Hematopoietic multipotent progenitor cell treated with erythropoietin and hydrocortisone succinate and interleukin-3 and kit ligand, for 6 days (in vitro differentiated cells): ENCODE measurements at regions not wholly inside any gene's neighbourhood (a gene's known extent, or its start where the extent isn't known, plus 50 kb on each side); places are given as distances from the start of the nearest gene placed in this dataset.

Experiments used
- DNase-seq: peaks from one replicate; pipeline ENCODE4 v3.0.0-alpha.2; 2015

GRCh38 chr2:48851161-48851560, 95.6 kb upstream of the LHCGR start:
- no peak for DNase-seq

GRCh38 chr2:48849770-48850169, 94.2 kb upstream of the LHCGR start:
- no peak for DNase-seq

GRCh38 chr2:48845684-48846083, 90.2 kb upstream of the LHCGR start:
- no peak for DNase-seq

GRCh38 chr2:48844417-48845155, 89.1 kb upstream of the LHCGR start:
- DNase-seq: peak; percentile 42

GRCh38 chr2:48841126-48841525, 85.6 kb upstream of the LHCGR start:
- no peak for DNase-seq

- no peak for DNase-seq
Measured at GRCh38 chr2:48838029-48838428, 82.5 kb upstream of the LHCGR start.

- no peak for DNase-seq
Measured at GRCh38 chr2:48829569-48829968, 74.0 kb upstream of the LHCGR start.

- DNase-seq: no peak
Measured at GRCh38 chr2:48829036-48829435, 73.5 kb upstream of the LHCGR start.

GRCh38 chr2:48826986-48827385, 71.5 kb upstream of the LHCGR start:
- no peak for DNase-seq

- no peak for DNase-seq
Measured at GRCh38 chr2:48824116-48824515, 68.6 kb upstream of the LHCGR start.

GRCh38 chr2:48819206-48819735, 63.7 kb upstream of the LHCGR start:
- no peak for DNase-seq

- DNase-seq: no peak
Measured at GRCh38 chr2:48817355-48817754, 61.8 kb upstream of the LHCGR start.

- DNase-seq: no peak
Measured at GRCh38 chr2:48812416-48812815, 56.9 kb upstream of the LHCGR start.

- DNase-seq: no peak
Measured at GRCh38 chr2:48808311-48808710, 52.8 kb upstream of the LHCGR start.
